Fibroblast of mammary gland (primary cell): ENCODE measurements at regions not wholly inside any gene's neighbourhood (a gene's known extent, or its start where the extent isn't known, plus 50 kb on each side); places are given as distances from the start of the nearest gene placed in this dataset.

Experiments
- DNase-seq: peaks from one replicate; pipeline ENCODE4 v3.0.0-alpha.2; 2010; ENCODE audit warnings: low read depth
- H3K4me3 ChIP-seq: 2 replicates; pipeline ENCODE4 v1.5.1; 2011; ENCODE audit warnings: low read depth, mild to moderate bottlenecking, low read length, moderate library complexity; ENCODE audit not compliant: control insufficient read depth
- CTCF ChIP-seq: conservative IDR thresholded peaks from 2 replicates; pipeline ENCODE4 v1.5.1; 2011; ENCODE audit warnings: low read depth, low read length, inconsistent platforms; ENCODE audit not compliant: control insufficient read depth, insufficient read depth

- DNase-seq, result no peak
- TF ChIP-seq CTCF, result no peak
Measured at GRCh38 chr6:113610377-113610988, 246.7 kb upstream of the MARCKS start.

DNA sequence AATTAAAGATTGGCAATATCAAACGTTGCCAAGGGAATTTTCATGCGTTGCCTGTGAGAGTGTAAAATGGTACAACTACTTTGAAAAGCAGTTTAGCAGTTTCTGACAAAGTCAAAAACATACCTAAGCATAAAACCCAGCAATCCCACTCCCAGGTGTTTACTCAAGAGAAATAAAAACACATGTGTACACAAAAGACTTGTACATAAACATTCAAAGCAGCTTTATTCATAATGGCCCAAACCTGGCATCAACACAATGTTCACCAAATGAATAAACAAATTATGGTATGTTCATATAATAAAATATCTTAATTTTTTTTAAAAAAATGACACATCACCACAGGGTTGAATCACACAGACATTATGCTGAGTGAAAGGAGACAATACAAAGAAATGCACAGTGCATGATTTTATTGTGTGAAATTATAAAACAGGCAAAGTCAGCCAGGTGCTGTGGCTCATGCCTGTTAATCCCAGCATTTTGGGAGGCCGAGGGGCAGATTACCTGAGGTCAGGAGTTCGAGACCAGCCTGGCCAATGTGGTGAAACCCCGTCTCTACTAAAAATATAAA, 240.4 kb upstream of the MARCKS start:
- no peak for TF ChIP-seq CTCF
- no peak for DNase-seq
- no peak overlapping the region for H3K4me3 ChIP-seq

More at GRCh38 chr6:113610377-113610988, 246.7 kb upstream of the MARCKS start:
- H3K4me3 ChIP-seq, result no peak overlapping the region

- no peak overlapping the region for H3K4me3 ChIP-seq
- no peak for DNase-seq
- TF ChIP-seq CTCF, result no peak
Measured at GRCh38 chr6:113619077-113619476, 238.1 kb upstream of the MARCKS start.

GRCh38 chr6:113620386-113620785, 236.8 kb upstream of the MARCKS start:
- DNase-seq, result no peak
- no peak overlapping the region for H3K4me3 ChIP-seq
- no peak for TF ChIP-seq CTCF

GRCh38 chr6:113622254-113622653, 234.9 kb upstream of the MARCKS start:
- H3K4me3 ChIP-seq, result no peak overlapping the region
- TF ChIP-seq CTCF, result no peak
- no peak for DNase-seq

GRCh38 chr6:113623129-113623528, 234.0 kb upstream of the MARCKS start:
- no peak for TF ChIP-seq CTCF
- H3K4me3 ChIP-seq, result no peak overlapping the region
- DNase-seq, result peak; percentile 58
